OCI-LY1 (cell line): ENCODE measurements at regions not wholly inside any gene's neighbourhood (a gene's known extent, or its start where the extent isn't known, plus 50 kb on each side); places are given as distances from the start of the nearest gene placed in this dataset.

Source experiments
- H2AFZ ChIP-seq: fragments of 200-600 bp; sonication (generic), shearing (Covaris generic); 2 replicates; pipeline ENCODE4 v1.6.0; 2014; ENCODE audit warnings: antibody characterized with exemption, mild to moderate bottlenecking, low read length
- H3F3A ChIP-seq: fragments of 200-600 bp; sonication (generic), shearing (Covaris generic); 2 replicates; pipeline ENCODE4 v1.6.0; 2014; ENCODE audit warnings: mild to moderate bottlenecking, antibody characterized with exemption, low read length, moderate library complexity; ENCODE audit not compliant: insufficient read depth
- H3K27ac ChIP-seq: fragments of 200-600 bp; sonication (generic); 2 replicates; pipeline ENCODE4 v1.5.1; 2014; ENCODE audit warnings: low read length, mixed run types, mild to moderate bottlenecking, low read depth; ENCODE audit not compliant: poor library complexity, severe bottlenecking
- H3K27me3 ChIP-seq: fragments of 200-600 bp; sonication (generic); 2 replicates; pipeline ENCODE4 v1.6.0; 2014; ENCODE audit warnings: antibody characterized with exemption, mild to moderate bottlenecking, low read length, moderate library complexity; ENCODE audit not compliant: insufficient read depth
- H3K36me3 ChIP-seq: fragments of 200-600 bp; sonication (generic); 2 replicates; pipeline ENCODE4 v1.6.1; 2014; ENCODE audit warnings: mild to moderate bottlenecking, antibody characterized with exemption, low read length, moderate library complexity, mixed read lengths; ENCODE audit not compliant: insufficient read depth
- H3K4me1 ChIP-seq: fragments of 200-600 bp; sonication (generic); 2 replicates; pipeline ENCODE4 v1.5.1; 2014; ENCODE audit warnings: mild to moderate bottlenecking, low read length, moderate library complexity; ENCODE audit not compliant: insufficient read depth, severe bottlenecking
- H3K4me2 ChIP-seq: fragments of 200-600 bp; sonication (generic), shearing (Covaris generic); 2 replicates; pipeline ENCODE4 v1.6.1; 2014; ENCODE audit warnings: low read length
- H3K4me3 ChIP-seq: fragments of 200-600 bp; sonication (generic); 2 replicates; pipeline ENCODE4 v1.5.1; 2014; ENCODE audit warnings: low read length, low read depth, mild to moderate bottlenecking, mixed read lengths; ENCODE audit not compliant: poor library complexity, severe bottlenecking
- H3K79me2 ChIP-seq: fragments of 200-600 bp; shearing (Covaris generic); 2 replicates; pipeline ENCODE4 v1.6.1; 2016; ENCODE audit warnings: mixed run types, low read length, mixed read lengths; ENCODE audit not compliant: insufficient read depth
- H3K9ac ChIP-seq: fragments of 200-600 bp; sonication (generic), shearing (Covaris generic); 2 replicates; pipeline ENCODE4 v1.6.1; 2014; ENCODE audit warnings: mild to moderate bottlenecking, low read length, mixed read lengths
- H3K9me2 ChIP-seq: fragments of 200-600 bp; sonication (generic), shearing (Covaris generic); 2 replicates; pipeline ENCODE4 v1.6.1; 2014; ENCODE audit warnings: low read depth, mild to moderate bottlenecking, low read length, mixed read lengths
- H3K9me3 ChIP-seq: fragments of 200-600 bp; shearing (Covaris generic); 2 replicates; pipeline ENCODE4 v1.6.1; 2014; ENCODE audit warnings: low read length, mixed read lengths
- H4K20me1 ChIP-seq: fragments of 200-600 bp; sonication (generic), shearing (Covaris generic); 2 replicates; pipeline ENCODE4 v1.6.0; 2016; ENCODE audit warnings: mild to moderate bottlenecking, low read length; ENCODE audit not compliant: insufficient read depth
- EZH2 ChIP-seq: fragments of 200-600 bp; sonication (generic), shearing (Covaris generic); IDR thresholded peaks from 2 replicates; pipeline ENCODE4 v1.8.0; 2017; ENCODE audit warnings: borderline replicate concordance, mixed run types, mild to moderate bottlenecking, antibody characterized with exemption, low read length, moderate library complexity, mixed read lengths
- TF ChIP-seq, protein P1 (sequence below): fragments of 200-600 bp; sonication (generic), shearing (Covaris generic); IDR thresholded peaks from 2 replicates; pipeline ENCODE4 v1.5.1; 2017; ENCODE audit warnings: mild to moderate bottlenecking, antibody characterized with exemption, low read length, moderate library complexity, mixed read lengths

DNA sequence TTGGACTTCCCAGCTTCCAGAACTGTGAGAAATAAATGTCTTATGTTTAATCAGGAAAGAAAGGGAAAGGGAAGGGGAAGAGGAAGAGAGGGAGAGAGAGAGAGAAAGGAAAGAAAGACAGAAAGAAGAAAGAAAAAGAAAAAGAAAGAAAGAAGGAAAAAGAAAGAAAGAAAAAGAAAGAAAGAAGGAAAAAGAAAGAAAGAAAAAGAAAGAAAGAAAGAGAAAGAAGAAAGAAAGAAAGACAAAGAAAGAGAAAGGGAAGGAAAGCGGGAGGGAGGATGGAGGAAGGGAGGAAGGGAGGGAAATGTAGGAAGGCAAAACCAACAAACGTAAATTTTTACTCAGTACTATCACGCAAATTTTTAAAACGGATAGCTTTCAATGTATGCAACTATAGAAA, 2281.8 kb downstream of the LRRC4C start:
- H3K9me2 ChIP-seq, result no peaks in the 10 kb centered on the region
- no peaks in the 10 kb centered on the region for H3K9me3 ChIP-seq
- no peaks in the 10 kb centered on the region for H3K4me1 ChIP-seq
- no peaks in the 10 kb centered on the region for H4K20me1 ChIP-seq
- no peak overlapping the region for H3K27ac ChIP-seq
- no peak overlapping the region for H2AFZ ChIP-seq
- TF ChIP-seq, protein P1, sequence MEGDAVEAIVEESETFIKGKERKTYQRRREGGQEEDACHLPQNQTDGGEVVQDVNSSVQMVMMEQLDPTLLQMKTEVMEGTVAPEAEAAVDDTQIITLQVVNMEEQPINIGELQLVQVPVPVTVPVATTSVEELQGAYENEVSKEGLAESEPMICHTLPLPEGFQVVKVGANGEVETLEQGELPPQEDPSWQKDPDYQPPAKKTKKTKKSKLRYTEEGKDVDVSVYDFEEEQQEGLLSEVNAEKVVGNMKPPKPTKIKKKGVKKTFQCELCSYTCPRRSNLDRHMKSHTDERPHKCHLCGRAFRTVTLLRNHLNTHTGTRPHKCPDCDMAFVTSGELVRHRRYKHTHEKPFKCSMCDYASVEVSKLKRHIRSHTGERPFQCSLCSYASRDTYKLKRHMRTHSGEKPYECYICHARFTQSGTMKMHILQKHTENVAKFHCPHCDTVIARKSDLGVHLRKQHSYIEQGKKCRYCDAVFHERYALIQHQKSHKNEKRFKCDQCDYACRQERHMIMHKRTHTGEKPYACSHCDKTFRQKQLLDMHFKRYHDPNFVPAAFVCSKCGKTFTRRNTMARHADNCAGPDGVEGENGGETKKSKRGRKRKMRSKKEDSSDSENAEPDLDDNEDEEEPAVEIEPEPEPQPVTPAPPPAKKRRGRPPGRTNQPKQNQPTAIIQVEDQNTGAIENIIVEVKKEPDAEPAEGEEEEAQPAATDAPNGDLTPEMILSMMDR, result no peak
- TF ChIP-seq EZH2, result no peak
- H3K27me3 ChIP-seq, result no peaks in the 10 kb centered on the region
- no peaks in the 10 kb centered on the region for H3K79me2 ChIP-seq
- H3K4me2 ChIP-seq, result no peak overlapping the region
- no peaks in the 10 kb centered on the region for H3K36me3 ChIP-seq
- no peak overlapping the region for H3K4me3 ChIP-seq
- H3F3A ChIP-seq, result no peaks in the 10 kb centered on the region
- H3K9ac ChIP-seq, result no peak overlapping the region

DNA sequence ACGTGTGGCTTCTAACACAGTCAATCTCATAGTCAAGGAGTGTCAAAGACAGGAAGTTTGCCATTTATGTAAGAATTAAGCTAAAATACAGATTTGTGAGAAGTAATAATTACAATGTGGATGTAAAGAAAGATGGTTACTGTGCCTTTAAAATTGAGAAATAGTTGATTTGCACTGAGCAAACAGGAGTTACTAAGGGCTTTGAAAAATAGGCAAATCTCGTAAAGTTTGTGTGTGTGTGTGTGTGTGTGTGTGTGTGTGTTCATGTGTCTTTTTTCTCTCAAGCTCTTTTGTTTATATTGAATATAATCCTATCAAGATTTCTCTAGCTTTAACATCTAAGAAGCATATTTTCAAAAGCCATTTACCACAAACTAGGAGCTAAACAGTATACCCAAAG, 2284.5 kb downstream of the LRRC4C start:
- no peaks in the 10 kb centered on the region for H4K20me1 ChIP-seq
- H3K9me2 ChIP-seq, result no peaks in the 10 kb centered on the region
- no peaks in the 10 kb centered on the region for H3F3A ChIP-seq
- no peak overlapping the region for H2AFZ ChIP-seq
- H3K4me1 ChIP-seq, result no peaks in the 10 kb centered on the region
- H3K79me2 ChIP-seq, result no peaks in the 10 kb centered on the region
- H3K36me3 ChIP-seq, result no peaks in the 10 kb centered on the region
- no peaks in the 10 kb centered on the region for H3K9me3 ChIP-seq
- no peak overlapping the region for H3K27ac ChIP-seq
- no peaks in the 10 kb centered on the region for H3K27me3 ChIP-seq
- H3K4me3 ChIP-seq, result no peak overlapping the region
- no peak overlapping the region for H3K9ac ChIP-seq
- no peak overlapping the region for H3K4me2 ChIP-seq
- no peak for TF ChIP-seq EZH2
- TF ChIP-seq, protein P1, result no peak

DNA sequence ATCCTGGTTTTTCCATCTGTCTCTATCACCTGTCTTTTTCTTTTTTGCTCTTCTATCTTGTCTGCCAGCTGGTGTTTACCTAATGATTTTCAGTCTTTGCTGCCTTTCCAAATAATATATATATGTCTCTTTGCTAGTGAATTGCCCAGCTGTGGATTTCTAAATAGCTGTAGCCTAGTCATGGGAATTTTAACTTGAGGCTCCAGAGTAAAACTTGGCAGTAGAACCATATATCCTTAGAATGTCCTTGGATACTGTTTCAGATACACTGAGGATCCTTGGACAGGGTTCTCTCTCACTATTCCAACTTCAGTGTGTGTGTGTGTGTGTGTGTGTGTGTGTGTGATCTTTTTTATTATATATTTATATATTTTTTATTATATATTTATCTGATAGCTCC, 2285.3 kb downstream of the LRRC4C start:
- H3K9ac ChIP-seq, result no peak overlapping the region
- TF ChIP-seq, protein P1, result no peak
- no peak for TF ChIP-seq EZH2
- H3K4me1 ChIP-seq, result no peaks in the 10 kb centered on the region
- no peaks in the 10 kb centered on the region for H4K20me1 ChIP-seq
- no peak overlapping the region for H2AFZ ChIP-seq
- H3K27ac ChIP-seq, result no peak overlapping the region
- H3K4me2 ChIP-seq, result no peak overlapping the region
- H3K79me2 ChIP-seq, result no peaks in the 10 kb centered on the region
- H3K9me3 ChIP-seq, result no peaks in the 10 kb centered on the region
- no peaks in the 10 kb centered on the region for H3K36me3 ChIP-seq
- no peaks in the 10 kb centered on the region for H3K9me2 ChIP-seq
- H3K4me3 ChIP-seq, result no peak overlapping the region
- no peaks in the 10 kb centered on the region for H3K27me3 ChIP-seq
- H3F3A ChIP-seq, result no peaks in the 10 kb centered on the region
